Right kidney (tissue), 1 donor: ENCODE measurements at regions not wholly inside any gene's neighbourhood (a gene's known extent, or its start where the extent isn't known, plus 50 kb on each side); places are given as distances from the start of the nearest gene placed in this dataset.

Experiments used
- DNase-seq: peaks from one replicate; pipeline ENCODE4 v3.0.0-alpha.2; 2016

DNA sequence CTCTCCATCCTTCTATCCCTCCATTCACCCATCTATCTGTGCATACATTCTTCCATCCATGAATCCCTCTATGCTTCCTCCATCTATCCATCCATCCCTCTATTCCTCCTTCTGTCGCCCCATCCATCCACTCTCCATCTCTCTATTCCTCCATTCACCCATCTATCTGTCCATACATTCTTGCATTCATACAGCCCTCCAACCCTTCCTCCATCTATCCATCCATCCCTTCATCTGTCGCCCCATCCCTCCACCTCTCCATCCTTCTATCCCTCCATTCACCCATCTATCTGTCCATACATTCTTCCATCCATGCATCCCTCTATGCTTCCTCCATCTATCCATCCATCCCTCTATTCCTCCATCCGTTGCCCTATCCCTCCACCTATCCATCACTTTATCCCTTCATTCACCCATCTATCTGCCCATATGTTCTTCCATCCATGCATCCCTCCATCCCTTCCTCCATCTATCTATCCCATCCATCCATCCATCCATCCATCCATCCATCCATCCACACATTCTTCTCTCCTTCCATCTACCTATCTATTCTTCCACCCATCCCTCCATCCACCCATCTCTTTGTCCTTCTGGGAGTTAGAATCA lies 272.5 kb upstream of the TNRC6C start:
- DNase-seq: no peak

DNA sequence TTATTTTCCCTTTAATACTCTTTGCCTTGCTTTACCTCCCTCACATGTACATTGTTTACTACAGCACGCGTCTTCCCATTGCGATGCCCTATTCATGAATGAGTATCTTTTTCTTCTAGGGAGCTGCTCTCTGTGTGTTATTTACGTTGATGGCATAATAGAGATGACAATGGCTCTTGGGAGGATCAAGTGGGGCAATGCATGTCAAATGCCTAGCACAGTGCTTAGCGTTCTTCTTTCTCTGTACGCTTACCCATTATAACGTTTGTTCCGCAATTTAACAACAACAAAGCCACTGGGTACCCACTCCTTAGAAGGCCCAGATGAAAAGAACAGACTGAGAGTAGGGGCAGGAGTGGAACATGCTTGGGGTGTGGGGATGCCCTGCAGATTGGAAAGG lies 271.6 kb upstream of the TNRC6C start:
- no peak for DNase-seq

DNA sequence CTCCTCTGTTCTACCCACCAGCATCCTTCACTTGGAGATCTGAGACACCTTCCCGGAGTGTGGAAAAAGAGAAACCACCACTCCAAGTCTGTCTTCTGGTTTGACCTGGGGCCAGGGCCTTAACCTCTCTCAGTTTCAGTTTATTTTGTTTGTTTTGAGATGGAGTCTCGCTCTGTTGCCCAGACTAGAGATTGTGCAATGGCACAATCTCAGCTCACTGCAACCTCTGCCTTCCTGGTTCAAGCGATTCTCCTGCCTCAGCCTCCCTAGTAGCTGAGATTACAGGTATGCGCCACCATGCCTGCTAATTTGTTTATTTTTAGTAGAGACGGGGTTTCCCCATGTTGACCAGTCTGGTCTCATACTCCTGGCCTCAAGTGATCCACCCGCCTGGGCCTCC lies 271.1 kb upstream of the TNRC6C start:
- no peak for DNase-seq

GRCh38 chr17:77687921-77688320 lies 270.6 kb upstream of the TNRC6C start:
- DNase-seq: no peak

DNA sequence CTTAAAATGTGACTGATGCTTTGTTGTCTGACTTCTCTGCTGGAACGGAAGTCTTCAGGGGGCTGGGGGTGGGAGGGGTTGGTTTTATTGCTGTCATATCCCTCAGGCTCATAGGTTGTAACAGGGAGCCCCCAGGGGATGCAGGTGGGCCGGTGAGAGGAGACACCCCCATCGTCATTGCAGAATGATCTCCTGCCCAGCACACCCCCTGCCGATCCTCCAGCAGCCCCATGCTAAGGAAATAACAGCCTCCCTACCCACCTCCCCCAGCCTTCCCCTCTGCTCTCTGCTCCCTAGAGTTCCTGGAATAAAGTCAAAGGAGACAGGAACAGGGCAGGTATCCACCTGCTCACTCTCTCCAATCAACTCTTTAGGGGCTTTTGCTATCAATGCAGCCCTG lies 270.1 kb upstream of the TNRC6C start:
- no peak for DNase-seq

DNA sequence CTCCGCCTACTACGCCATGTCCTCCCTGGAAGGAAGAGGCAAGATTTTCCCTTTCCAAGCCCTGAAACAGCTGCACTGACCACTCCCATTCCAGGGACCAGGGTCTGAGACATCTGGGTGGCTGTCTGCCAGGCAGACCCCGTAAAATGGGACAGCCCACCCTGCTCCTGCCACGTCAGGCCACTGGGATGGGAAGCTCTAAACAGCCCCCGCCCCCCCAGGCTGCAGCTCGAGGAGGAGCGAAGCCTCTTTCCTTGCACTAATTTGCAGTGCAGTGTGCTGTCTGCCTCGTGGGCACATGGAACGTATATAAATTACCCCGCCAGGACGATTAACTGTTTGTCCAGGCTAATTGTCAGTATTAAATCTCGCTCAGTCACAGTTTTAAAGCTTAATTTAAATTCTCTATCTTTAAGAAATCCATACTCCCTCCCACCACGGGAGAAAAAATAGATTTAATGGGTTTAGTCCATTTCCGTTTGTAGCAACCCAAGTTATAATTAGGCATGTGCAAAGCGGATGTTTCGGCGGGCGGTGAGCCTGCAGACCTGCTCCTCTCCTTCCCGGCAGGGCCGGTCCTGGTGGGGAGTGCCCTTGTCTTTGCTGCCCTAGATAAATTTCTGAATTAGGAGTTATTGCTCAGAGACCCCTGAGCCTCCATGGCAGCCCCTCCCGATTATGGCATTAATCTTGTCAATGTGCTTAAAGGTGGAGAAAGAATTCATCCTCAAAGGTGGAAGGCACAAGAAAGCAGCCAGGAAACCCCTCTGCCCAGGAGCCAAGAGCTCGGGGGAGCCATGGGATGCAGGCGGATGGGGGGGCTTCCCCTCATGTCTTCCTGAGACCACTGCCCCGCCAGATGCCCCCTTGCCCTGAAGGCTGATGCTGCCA lies 268.0 kb upstream of the TNRC6C start:
- DNase-seq: peak; percentile 54

- no peak for DNase-seq
Observed at GRCh38 chr17:77691216-77692085, 267.1 kb upstream of the TNRC6C start.

GRCh38 chr17:77692571-77693161 lies 265.8 kb upstream of the TNRC6C start:
- DNase-seq: no peak

DNA sequence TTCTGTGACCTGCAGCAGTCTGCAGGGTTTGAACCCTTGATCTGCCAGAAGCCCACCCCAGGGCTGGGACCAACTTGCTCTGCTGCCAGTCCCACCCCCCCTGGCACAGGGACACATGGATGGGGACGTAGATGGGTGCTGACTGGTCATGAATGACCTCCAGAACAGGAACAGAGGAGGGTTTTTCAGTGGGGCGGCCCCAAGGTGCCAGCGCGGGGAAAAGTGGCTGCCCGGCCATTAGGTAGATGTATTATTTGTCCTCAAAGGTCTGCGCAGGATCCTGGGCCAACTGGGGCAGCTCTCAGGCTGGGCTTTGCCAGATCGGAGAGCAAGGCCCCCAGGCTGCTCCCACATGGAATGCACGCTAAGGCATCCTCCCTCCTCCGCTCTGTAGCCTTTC lies 265.2 kb upstream of the TNRC6C start:
- DNase-seq: no peak

DNA sequence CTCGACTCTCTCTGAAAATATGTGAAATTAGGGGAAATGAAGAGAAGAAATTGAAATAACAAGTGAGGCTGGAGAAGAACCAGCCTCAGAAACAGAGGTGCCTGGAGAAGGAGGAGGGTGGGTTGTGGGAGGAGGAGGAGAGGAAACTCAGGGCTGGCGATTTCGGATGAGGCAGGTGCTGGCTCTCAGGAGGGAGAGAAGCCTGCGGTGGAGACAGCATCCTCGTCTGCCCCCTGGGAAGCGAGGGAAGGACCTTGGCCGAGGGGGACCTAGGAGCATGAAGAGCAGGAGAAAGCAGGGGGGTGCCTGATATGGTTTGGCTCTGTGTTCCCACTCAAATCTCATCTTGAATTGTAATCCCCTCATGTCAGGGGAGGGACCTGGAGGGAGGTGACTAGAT lies 264.7 kb upstream of the TNRC6C start:
- DNase-seq: no peak

GRCh38 chr17:77694391-77695363 lies 263.8 kb upstream of the TNRC6C start:
- DNase-seq: no peak

- DNase-seq: no peak
Observed at GRCh38 chr17:77695386-77695785, 263.1 kb upstream of the TNRC6C start.

GRCh38 chr17:77696151-77696720 lies 262.3 kb upstream of the TNRC6C start:
- DNase-seq: peak; percentile 55

DNA sequence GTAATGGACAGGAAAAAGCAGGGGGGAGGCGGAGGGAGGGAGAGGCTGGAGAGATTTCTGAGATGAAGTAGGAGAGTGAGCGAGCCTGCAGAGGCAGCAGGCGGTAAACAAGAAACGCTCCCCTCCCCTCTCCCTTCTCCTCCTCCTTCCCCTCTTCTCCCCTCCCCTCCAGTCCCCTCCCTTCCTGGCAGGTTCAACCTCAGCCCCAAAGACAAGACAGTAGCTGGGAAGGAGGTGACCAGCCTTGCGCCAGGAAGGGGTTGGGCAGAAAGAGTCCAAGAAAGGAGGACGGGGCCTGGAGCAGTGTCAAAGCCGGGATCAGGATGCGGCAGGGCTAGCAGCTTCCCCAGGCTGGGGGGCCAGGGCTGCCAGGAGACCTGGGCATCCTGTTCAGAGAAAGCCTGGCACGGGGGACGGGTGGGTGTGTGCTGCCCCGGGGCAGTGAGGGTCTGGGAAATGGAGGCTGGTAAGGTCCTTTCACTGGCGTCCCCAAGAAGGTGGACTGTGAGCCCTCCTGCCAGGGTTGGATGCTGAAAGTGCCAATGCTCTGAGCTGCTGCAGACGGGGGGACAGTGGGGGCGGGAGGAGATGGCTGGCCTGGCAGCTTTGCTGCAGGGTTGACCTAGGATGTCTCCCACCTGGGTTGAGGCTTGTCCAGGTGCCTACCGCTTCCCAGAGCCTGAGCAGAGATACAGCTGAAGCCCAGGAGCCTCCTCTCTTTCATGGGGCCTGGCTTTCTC lies 261.6 kb upstream of the TNRC6C start:
- DNase-seq: peak; percentile 42

GRCh38 chr17:77697480-77698400 lies 260.8 kb upstream of the TNRC6C start:
- DNase-seq: no peak

DNA sequence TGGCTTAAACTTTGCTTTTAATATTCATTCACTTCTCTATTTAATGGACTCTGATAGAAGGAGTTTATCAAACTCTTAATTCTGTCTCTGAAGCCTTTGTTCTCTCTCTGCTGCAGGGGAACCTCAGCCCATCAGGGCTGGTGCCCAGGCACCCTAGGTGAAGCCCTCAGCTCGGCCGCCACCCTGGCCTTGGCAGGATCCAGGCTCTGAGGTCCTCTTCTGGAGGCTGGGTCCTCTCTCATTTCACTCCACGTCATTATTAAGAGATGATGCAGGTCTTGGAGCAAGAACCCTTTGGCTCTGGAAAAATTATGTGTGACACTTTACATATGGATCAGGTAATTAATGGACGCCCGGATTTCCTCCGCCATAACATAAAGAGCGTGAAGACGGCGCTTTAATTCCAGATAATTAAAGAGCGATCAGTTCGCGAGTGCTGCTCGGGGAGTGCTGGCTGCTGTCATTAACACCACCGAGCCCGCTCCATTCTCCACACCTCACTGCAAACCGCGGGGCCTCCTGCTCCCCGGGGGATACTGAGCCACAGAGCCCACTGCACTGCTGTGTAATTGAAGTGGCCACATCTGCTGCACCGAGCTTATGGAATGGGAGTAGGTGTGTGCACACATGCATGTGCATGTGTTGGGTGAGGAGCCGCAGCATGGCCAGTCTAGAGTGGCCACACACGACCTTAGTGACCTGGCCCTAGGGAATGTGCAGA lies 259.4 kb upstream of the TNRC6C start:
- DNase-seq: no peak

DNA sequence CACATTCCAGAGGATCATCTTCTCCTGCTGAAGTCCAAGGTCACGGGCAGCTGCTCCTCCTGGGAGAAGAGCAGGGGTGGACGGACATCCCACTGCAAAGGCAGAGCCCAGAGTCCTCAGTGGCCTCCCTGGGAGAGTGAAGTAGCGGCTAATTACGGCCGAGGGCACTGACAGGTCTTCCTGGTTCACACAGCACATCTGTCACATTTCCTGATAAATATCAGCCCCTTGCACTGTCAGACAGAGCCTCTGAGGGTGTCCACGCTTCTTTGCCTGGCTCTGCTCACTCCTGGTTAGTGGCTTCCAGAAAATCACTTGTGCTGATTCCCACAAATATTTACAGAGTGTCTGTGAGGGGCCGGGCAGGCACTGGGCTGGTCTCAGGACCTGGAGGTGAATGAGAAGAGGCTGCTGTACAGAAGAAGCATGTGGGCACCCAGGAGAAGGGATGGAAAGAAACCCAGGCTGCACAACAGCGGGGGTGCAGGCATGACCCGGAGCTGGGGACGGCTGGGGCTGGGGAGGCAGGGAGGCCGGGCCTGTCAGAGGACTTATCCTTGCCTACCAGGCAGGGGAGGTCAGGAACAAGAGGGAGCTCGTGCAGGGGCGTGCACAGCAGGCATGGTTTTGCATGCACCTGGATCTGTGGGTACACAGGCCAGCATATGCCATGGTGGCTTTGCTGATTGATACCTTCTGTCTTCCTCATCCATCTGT lies 258.2 kb upstream of the TNRC6C start:
- DNase-seq: no peak

GRCh38 chr17:77701996-77702395 lies 256.5 kb upstream of the TNRC6C start:
- no peak for DNase-seq
